Trophoblast cell (in vitro differentiated cells and primary cell): ENCODE measurements at regions not wholly inside any gene's neighbourhood (a gene's known extent, or its start where the extent isn't known, plus 50 kb on each side); places are given as distances from the start of the nearest gene placed in this dataset.
A peak's percentile ranks its signal among the peaks of the same experiment; 100 is the strongest.

Experiments
- DNase-seq, 2 donors: peaks; one replicate each; pipeline ENCODE4 v3.0.0-alpha.2; 2016
- H2AFZ ChIP-seq: 2 replicates; pipeline ENCODE4 v1.6.1; 2013; ENCODE audit warnings: low read length, moderate library complexity, mild to moderate bottlenecking; ENCODE audit not compliant: insufficient read depth, poor library complexity
- H2AK5ac ChIP-seq: 2 replicates; pipeline ENCODE4 v1.6.1; 2013; ENCODE audit warnings: mild to moderate bottlenecking, low read length
- H2BK120ac ChIP-seq: 2 replicates; pipeline ENCODE4 v1.6.1; 2013; ENCODE audit warnings: low read length, mild to moderate bottlenecking, moderate library complexity; ENCODE audit not compliant: insufficient read depth, poor library complexity
- H2BK12ac ChIP-seq: 2 replicates; pipeline ENCODE4 v1.6.1; 2013; ENCODE audit warnings: mild to moderate bottlenecking, low read length, moderate library complexity
- H2BK5ac ChIP-seq: 2 replicates; pipeline ENCODE4 v1.6.1; 2013; ENCODE audit warnings: low read length, low read depth, moderate library complexity, mild to moderate bottlenecking; ENCODE audit not compliant: poor library complexity
- H3K14ac ChIP-seq: 2 replicates; pipeline ENCODE4 v1.6.1; 2013; ENCODE audit warnings: mild to moderate bottlenecking, low read length
- H3K18ac ChIP-seq: 2 replicates; pipeline ENCODE4 v1.6.1; 2013; ENCODE audit warnings: mild to moderate bottlenecking, low read length
- H3K23ac ChIP-seq: 2 replicates; pipeline ENCODE4 v1.6.1; 2013; ENCODE audit warnings: low read length
- H3K27ac ChIP-seq: 2 replicates; pipeline ENCODE4 v1.5.1; 2013; ENCODE audit warnings: low read depth, mild to moderate bottlenecking, inconsistent platforms, low read length, moderate library complexity
- H3K27me3 ChIP-seq: 2 replicates; pipeline ENCODE4 v1.6.1; 2013; ENCODE audit warnings: inconsistent platforms, mild to moderate bottlenecking, low read length, moderate library complexity; ENCODE audit not compliant: insufficient read depth
- H3K36me3 ChIP-seq, 2 experiments: 1 replicate in 1 of 2; 2 replicates in 1 of 2; pipeline ENCODE4 v1.6.1; 2013; ENCODE audit warnings: low read length in 2 of 2, mild to moderate bottlenecking in 2 of 2, moderate library complexity in 1 of 2; ENCODE audit not compliant: insufficient read depth in 2 of 2, control insufficient read depth in 1 of 2
- H3K4ac ChIP-seq: 2 replicates; pipeline ENCODE4 v1.6.1; 2013; ENCODE audit warnings: low read depth, mild to moderate bottlenecking, low read length, moderate library complexity
- H3K4me1 ChIP-seq, 2 experiments: 1 replicate in 1 of 2; 2 replicates in 1 of 2; pipeline ENCODE4 v1.6.1; 2013; ENCODE audit warnings: low read length in 2 of 2, mild to moderate bottlenecking in 2 of 2, moderate library complexity in 1 of 2; ENCODE audit not compliant: insufficient read depth in 2 of 2, control insufficient read depth in 1 of 2
- H3K4me2 ChIP-seq: 2 replicates; pipeline ENCODE4 v1.6.1; 2013; ENCODE audit warnings: inconsistent platforms, mild to moderate bottlenecking, low read length, moderate library complexity
- H3K4me3 ChIP-seq: 2 replicates; pipeline ENCODE4 v1.5.1; 2013; ENCODE audit warnings: mild to moderate bottlenecking, low read depth, low read length, inconsistent platforms
- H3K79me1 ChIP-seq: one replicate; pipeline ENCODE4 v1.6.1; 2013; ENCODE audit warnings: low read length
- H3K79me2 ChIP-seq: 2 replicates; pipeline ENCODE4 v1.6.1; 2013; ENCODE audit warnings: low read length, mild to moderate bottlenecking; ENCODE audit not compliant: control insufficient read depth, insufficient read depth, poor library complexity
- H3K9ac ChIP-seq: 2 replicates; pipeline ENCODE4 v1.6.1; 2013; ENCODE audit warnings: mild to moderate bottlenecking, low read length
- H3K9me3 ChIP-seq: 2 replicates; pipeline ENCODE4 v1.6.1; 2013; ENCODE audit warnings: low read depth, mild to moderate bottlenecking, control low read depth, inconsistent platforms, low read length; ENCODE audit not compliant: insufficient read depth
- H4K12ac ChIP-seq: 2 replicates; pipeline ENCODE4 v1.6.1; 2013; ENCODE audit warnings: low read depth, mild to moderate bottlenecking, low read length, moderate library complexity
- H4K8ac ChIP-seq: 2 replicates; pipeline ENCODE4 v1.6.1; 2013; ENCODE audit warnings: low read depth, mild to moderate bottlenecking, low read length, moderate library complexity
- H4K91ac ChIP-seq: one replicate; pipeline ENCODE4 v1.6.1; 2013; ENCODE audit warnings: low read depth, mild to moderate bottlenecking, low read length, moderate library complexity
- WGBS: extraction: QIAGEN DNeasy Blood & Tissue Kit; methylation state at CpG from one replicate; pipeline ENCODE4 v1.1.7; 2013; ENCODE audit warnings: missing lambda C conversion rate; ENCODE audit not compliant: insufficient read length, insufficient coverage; ENCODE audit errors: extremely low coverage; 5-methylcytosine and 5-hydroxymethylcytosine counted together

- Histone ChIP-seq H3K9ac (no peak overlapping the region), H2AK5ac (no peak overlapping the region), H2BK5ac (no peak overlapping the region), H3K4ac (no peak overlapping the region), H3K79me2 (no peaks in the 10 kb centered on the region), H3K79me1 (peaks cover 18% of the 10 kb centered on the region), H4K12ac (no peak overlapping the region), H3K27me3 (no peaks in the 10 kb centered on the region), H3K9me3 (no peaks in the 10 kb centered on the region), H2BK120ac (no peak overlapping the region), H3K27ac (peak overlapping the region; percentile 30), H3K18ac (no peak overlapping the region), H3K36me3 (no peaks in the 10 kb centered on the region), H3K4me1 (peaks cover 24 to 32% of the 10 kb centered on the region in 2 experiments), H3K14ac (no peak overlapping the region), H3K4me3 (no peak overlapping the region), H3K4me2 (no peak overlapping the region), H4K8ac (peak overlapping the region; percentile 11), H4K91ac (no peak overlapping the region), H2AFZ (no peak overlapping the region), H3K23ac (no peak overlapping the region), H2BK12ac (no peak overlapping the region)
- WGBS: no CpG with 5 or more reads among the region's 10 CpGs
- DNase-seq: no peak
Measured at GRCh38 chr18:7172611-7173010, 55.0 kb upstream of the LAMA1 start.

GRCh38 chr18:7170292-7170691 is 52.7 kb upstream of the LAMA1 start:
- no peak overlapping the region for H3K23ac ChIP-seq
- H3K4ac ChIP-seq: no peak overlapping the region
- H2BK120ac ChIP-seq: no peak overlapping the region
- H4K91ac ChIP-seq: no peak overlapping the region
- peaks cover 18% of the 10 kb centered on the region for H3K79me1 ChIP-seq
- H3K9me3 ChIP-seq: no peaks in the 10 kb centered on the region
- H3K27me3 ChIP-seq: no peaks in the 10 kb centered on the region
- DNase-seq: no peak
- H4K12ac ChIP-seq: no peak overlapping the region
- no peak overlapping the region for H3K18ac ChIP-seq
- H3K14ac ChIP-seq: peak overlapping the region; percentile 22
- peak overlapping the region; percentile 33 for H2BK12ac ChIP-seq
- no peak overlapping the region for H3K9ac ChIP-seq
- no peak overlapping the region for H2BK5ac ChIP-seq
- no peak overlapping the region for H4K8ac ChIP-seq
- no peak overlapping the region for H2AFZ ChIP-seq
- WGBS: no CpG with 5 or more reads among the region's 8 CpGs
- H3K79me2 ChIP-seq: no peaks in the 10 kb centered on the region
- H3K4me3 ChIP-seq: no peak overlapping the region
- H3K27ac ChIP-seq: no peak overlapping the region
- H3K36me3 ChIP-seq: no peaks in the 10 kb centered on the region
- no peak overlapping the region for H3K4me2 ChIP-seq
- no peak overlapping the region for H2AK5ac ChIP-seq
- H3K4me1 ChIP-seq: peaks cover 24 to 40% of the 10 kb centered on the region in 2 experiments

- no peaks in the 10 kb centered on the region for H3K79me2 ChIP-seq
- H4K91ac ChIP-seq: peak overlapping the region; percentile 32
- no peak overlapping the region for H3K23ac ChIP-seq
- H3K4ac ChIP-seq: no peak overlapping the region
- no CpG with 5 or more reads among the region's 11 CpGs for WGBS
- no peak overlapping the region for H2BK5ac ChIP-seq
- no peak overlapping the region for H3K4me3 ChIP-seq
- no peak overlapping the region for H2AK5ac ChIP-seq
- no peak overlapping the region for H4K8ac ChIP-seq
- peak overlapping the region; percentile 17 for H2BK120ac ChIP-seq
- no peak overlapping the region for H2AFZ ChIP-seq
- no peaks in the 10 kb centered on the region for H3K27me3 ChIP-seq
- H3K79me1 ChIP-seq: peaks cover 18% of the 10 kb centered on the region
- no peak overlapping the region for H3K4me2 ChIP-seq
- no peaks in the 10 kb centered on the region for H3K36me3 ChIP-seq
- H3K18ac ChIP-seq: no peak overlapping the region
- no peak overlapping the region for H3K9ac ChIP-seq
- H3K14ac ChIP-seq: no peak overlapping the region
- no peaks in the 10 kb centered on the region for H3K9me3 ChIP-seq
- peaks cover 24 to 40% of the 10 kb centered on the region in 2 experiments for H3K4me1 ChIP-seq
- peak overlapping the region; percentile 51 for H2BK12ac ChIP-seq
- no peak for DNase-seq
- H3K27ac ChIP-seq: no peak overlapping the region
- H4K12ac ChIP-seq: no peak overlapping the region
Measured at GRCh38 chr18:7169601-7170000, 52.0 kb upstream of the LAMA1 start.

- Histone ChIP-seq H2BK5ac (no peak overlapping the region), H4K8ac (no peak overlapping the region), H2AFZ (no peak overlapping the region), H3K4ac (no peak overlapping the region), H3K4me1 (peaks cover 24 to 37% of the 10 kb centered on the region in 2 experiments), H3K79me2 (no peaks in the 10 kb centered on the region), H4K91ac (no peak overlapping the region), H3K4me3 (no peak overlapping the region), H3K27ac (no peak overlapping the region), H3K4me2 (no peak overlapping the region), H3K9ac (no peak overlapping the region), H3K18ac (no peak overlapping the region), H2BK12ac (no peak overlapping the region), H2BK120ac (no peak overlapping the region), H3K79me1 (peaks cover 15% of the 10 kb centered on the region), H3K36me3 (no peaks in the 10 kb centered on the region), H2AK5ac (no peak overlapping the region), H3K23ac (no peak overlapping the region), H3K14ac (no peak overlapping the region), H4K12ac (no peak overlapping the region), H3K27me3 (no peaks in the 10 kb centered on the region), H3K9me3 (no peaks in the 10 kb centered on the region)
- no CpG with 5 or more reads among the region's 7 CpGs for WGBS
- no peak for DNase-seq
Measured at GRCh38 chr18:7168408-7168807, 50.8 kb upstream of the LAMA1 start.
